ENCODE measurements at regions not wholly inside any gene's neighbourhood (a gene's known extent, or its start where the extent isn't known, plus 50 kb on each side); places are given as distances from the start of the nearest gene placed in this dataset.

GRCh38 chr13:89470901-89471300 lies 1799.7 kb downstream of the SLITRK5 start:
- Histone ChIP-seq H3K27ac (no peak overlapping the region), H3K27me3 (no peaks in the 10 kb centered on the region), H3K36me3 (no peaks in the 10 kb centered on the region), H3K4me3 (no peak overlapping the region), H3K4me1 (ENCODE audit: insufficient read depth) (no peaks in the 10 kb centered on the region), H3K9me3 (no peaks in the 10 kb centered on the region)
- intact Hi-C loops (cut with DNase I), result no loop called here
- DNase-seq, result no peak
- WGBS, 3 donors, result 88 to 94% (median 90%) methylated on average over 3 of the region's 3 CpGs
- TF ChIP-seq CTCF (IDR thresholded peaks at IDR 0.05), result no peak
- no peak for TF ChIP-seq POLR2A (IDR thresholded peaks at IDR 0.05)
- TF ChIP-seq EP300 (IDR thresholded peaks at IDR 0.05), result no peak

- Histone ChIP-seq H3K27me3 (no peaks in the 10 kb centered on the region), H3K27ac (no peak overlapping the region), H3K4me1 (ENCODE audit: insufficient read depth) (no peaks in the 10 kb centered on the region), H3K9me3 (no peaks in the 10 kb centered on the region), H3K4me3 (no peak overlapping the region), H3K36me3 (no peaks in the 10 kb centered on the region)
- intact Hi-C loops (cut with DNase I), result no loop called here
- no peak for DNase-seq
- no peak for TF ChIP-seq EP300 (IDR thresholded peaks at IDR 0.05)
- TF ChIP-seq POLR2A (IDR thresholded peaks at IDR 0.05), result no peak
- no peak for TF ChIP-seq CTCF (IDR thresholded peaks at IDR 0.05)
Observed at GRCh38 chr13:89474432-89474831, 1803.3 kb downstream of the SLITRK5 start.

GRCh38 chr13:89486065-89486464 lies 1814.9 kb downstream of the SLITRK5 start:
- Histone ChIP-seq H3K4me3 (no peak overlapping the region), H3K36me3 (no peaks in the 10 kb centered on the region), H3K27ac (no peak overlapping the region), H3K9me3 (no peaks in the 10 kb centered on the region), H3K27me3 (no peaks in the 10 kb centered on the region), H3K4me1 (ENCODE audit: insufficient read depth) (no peaks in the 10 kb centered on the region)
- TF ChIP-seq POLR2A (IDR thresholded peaks at IDR 0.05), result no peak
- no peak for TF ChIP-seq CTCF (IDR thresholded peaks at IDR 0.05)
- TF ChIP-seq EP300 (IDR thresholded peaks at IDR 0.05), result no peak
- 39 to 67% (median 60%) methylated on average over 1 of the region's 1 CpG for WGBS, 3 donors
- no peak for DNase-seq
- intact Hi-C loops (cut with DNase I), result no loop called here

- Histone ChIP-seq H3K27ac (no peak overlapping the region), H3K36me3 (no peaks in the 10 kb centered on the region), H3K27me3 (no peaks in the 10 kb centered on the region), H3K4me1 (ENCODE audit: insufficient read depth) (no peaks in the 10 kb centered on the region), H3K9me3 (no peaks in the 10 kb centered on the region), H3K4me3 (no peak overlapping the region)
- no peak for DNase-seq
- intact Hi-C loops (cut with DNase I), result no loop called here
- TF ChIP-seq CTCF (IDR thresholded peaks at IDR 0.05), result no peak
- TF ChIP-seq EP300 (IDR thresholded peaks at IDR 0.05), result no peak
- TF ChIP-seq POLR2A (IDR thresholded peaks at IDR 0.05), result no peak
- 67 to 96% (median 68%) methylated on average over 1 of the region's 1 CpG for WGBS, 3 donors
Observed at GRCh38 chr13:89486709-89487108, 1815.5 kb downstream of the SLITRK5 start.

GRCh38 chr13:89490661-89491060 lies 1819.5 kb downstream of the SLITRK5 start:
- no peaks in the 10 kb centered on the region for H3K9me3 ChIP-seq
- no peaks in the 10 kb centered on the region for H3K36me3 ChIP-seq
- no peak for DNase-seq
- no peaks in the 10 kb centered on the region for H3K4me1 ChIP-seq (ENCODE audit: insufficient read depth)
- TF ChIP-seq EP300 (IDR thresholded peaks at IDR 0.05) (no peak), CTCF (IDR thresholded peaks at IDR 0.05) (no peak), POLR2A (IDR thresholded peaks at IDR 0.05) (no peak)
- H3K27ac ChIP-seq, result no peak overlapping the region
- no peaks in the 10 kb centered on the region for H3K27me3 ChIP-seq
- H3K4me3 ChIP-seq, result no peak overlapping the region
- intact Hi-C loops (cut with DNase I), result no loop called here
- WGBS, 3 donors, result 84 to 88% (median 85%) methylated on average over 1 of the region's 1 CpG

All from ovary (tissue), 7 donors.